MM.1S (cell line): ENCODE measurements at regions not wholly inside any gene's neighbourhood (a gene's known extent, or its start where the extent isn't known, plus 50 kb on each side); places are given as distances from the start of the nearest gene placed in this dataset.

ENCODE experiments used
- CTCF ChIP-seq: fragments of 300-600 bp; sonication (generic); IDR thresholded peaks from 2 replicates; pipeline ENCODE4 v1.5.1; 2016; ENCODE audit warnings: antibody characterized with exemption, low read length, mixed read lengths
- EZH2 ChIP-seq: fragments of 300-600 bp; sonication (generic); optimal IDR thresholded peaks from 2 replicates; pipeline ENCODE3; 2017; ENCODE audit warnings: low read depth, mild to moderate bottlenecking, antibody characterized with exemption, low read length, mixed read lengths
- EZH2phosphoT487 ChIP-seq: fragments of 300-600 bp; sonication (generic); IDR thresholded peaks from 2 replicates; pipeline ENCODE4 v1.6.1; 2018; ENCODE audit warnings: antibody characterized with exemption, low read length

DNA sequence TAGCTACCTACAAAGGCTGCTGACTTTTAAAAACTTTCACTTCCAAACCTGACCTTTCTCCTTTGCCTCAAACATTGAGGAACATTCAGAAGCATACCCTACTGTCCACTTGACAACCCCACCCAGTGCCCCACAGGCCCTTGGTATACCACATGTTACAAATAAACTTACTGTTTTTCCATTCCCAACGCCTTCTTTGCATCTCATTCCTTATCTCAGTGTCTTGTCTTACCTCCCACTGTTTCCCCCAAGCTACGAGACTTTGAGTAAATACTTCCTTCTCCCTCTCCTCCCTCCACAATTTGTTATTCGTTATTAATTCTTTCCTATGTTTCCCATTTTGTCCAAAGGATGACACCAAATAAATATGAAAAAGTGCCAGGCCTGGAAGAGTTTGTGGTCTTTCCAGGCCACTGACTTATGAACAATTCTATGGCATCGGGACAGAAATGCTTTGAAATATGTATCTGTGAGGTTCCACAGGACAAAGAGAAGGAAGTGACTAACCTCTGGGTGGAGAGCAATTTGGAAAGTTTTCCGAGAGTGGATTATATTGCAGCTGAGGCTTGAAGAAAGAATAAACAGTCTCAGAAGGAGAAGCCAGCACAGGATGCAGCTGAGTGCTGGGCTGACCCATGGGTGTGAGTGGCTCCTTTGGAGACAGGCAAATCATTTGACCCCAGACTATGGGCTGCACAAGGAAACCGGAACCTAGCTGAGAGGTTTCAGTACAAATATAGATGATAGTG lies 409.0 kb downstream of the LPIN1 start:
- TF ChIP-seq EZH2phosphoT487 (no peak), CTCF (no peak), EZH2 (no peak)
